Chondrocyte (in vitro differentiated cells): ENCODE measurements at regions not wholly inside any gene's neighbourhood (a gene's known extent, or its start where the extent isn't known, plus 50 kb on each side); places are given as distances from the start of the nearest gene placed in this dataset.
A peak's percentile ranks its signal among the peaks of the same experiment; 100 is the strongest.

Experiments used
- DNase-seq: peaks from one replicate; pipeline ENCODE4 v3.0.0; 2021; ENCODE audit warnings: mixed read lengths, low spot score
- H3K27ac Mint-ChIP-seq: one replicate; pipeline ENCODE4 v1.8.0; 2021; ENCODE audit warnings: mild to moderate bottlenecking, moderate library complexity, mixed read lengths; ENCODE audit not compliant: unreplicated experiment
- H3K27me3 Mint-ChIP-seq: 2 replicates; pipeline ENCODE4 v1.8.0; 2021; ENCODE audit warnings: low read depth, mixed read lengths
- H3K36me3 Mint-ChIP-seq: 2 replicates; pipeline ENCODE4 v1.8.0; 2021; ENCODE audit warnings: low read depth, mixed read lengths
- H3K4me1 Mint-ChIP-seq: 2 replicates; pipeline ENCODE4 v1.8.0; 2021; ENCODE audit warnings: low read depth, mild to moderate bottlenecking, mixed read lengths
- H3K4me3 Mint-ChIP-seq: one replicate; pipeline ENCODE4 v1.8.0; 2021; ENCODE audit warnings: mild to moderate bottlenecking, moderate library complexity, mixed read lengths; ENCODE audit not compliant: unreplicated experiment
- H3K9me3 Mint-ChIP-seq: 2 replicates; pipeline ENCODE4 v1.8.0; 2021; ENCODE audit warnings: low read depth, mixed read lengths
- TF ChIP-seq, protein P1 (sequence below): fragments of 200-600 bp; sonication (generic); IDR thresholded peaks from 2 replicates; pipeline ENCODE4 v1.5.0; 2021; ENCODE audit warnings: antibody characterized with exemption, mild to moderate bottlenecking, moderate library complexity

- Mint-ChIP-seq H3K27ac (no peak overlapping the region), H3K27me3 (no peaks in the 10 kb centered on the region), H3K4me3 (no peak overlapping the region), H3K36me3 (no peaks in the 10 kb centered on the region), H3K4me1 (peaks cover 4% of the 10 kb centered on the region), H3K9me3 (peaks cover 4% of the 10 kb centered on the region)
- TF ChIP-seq, protein P1, sequence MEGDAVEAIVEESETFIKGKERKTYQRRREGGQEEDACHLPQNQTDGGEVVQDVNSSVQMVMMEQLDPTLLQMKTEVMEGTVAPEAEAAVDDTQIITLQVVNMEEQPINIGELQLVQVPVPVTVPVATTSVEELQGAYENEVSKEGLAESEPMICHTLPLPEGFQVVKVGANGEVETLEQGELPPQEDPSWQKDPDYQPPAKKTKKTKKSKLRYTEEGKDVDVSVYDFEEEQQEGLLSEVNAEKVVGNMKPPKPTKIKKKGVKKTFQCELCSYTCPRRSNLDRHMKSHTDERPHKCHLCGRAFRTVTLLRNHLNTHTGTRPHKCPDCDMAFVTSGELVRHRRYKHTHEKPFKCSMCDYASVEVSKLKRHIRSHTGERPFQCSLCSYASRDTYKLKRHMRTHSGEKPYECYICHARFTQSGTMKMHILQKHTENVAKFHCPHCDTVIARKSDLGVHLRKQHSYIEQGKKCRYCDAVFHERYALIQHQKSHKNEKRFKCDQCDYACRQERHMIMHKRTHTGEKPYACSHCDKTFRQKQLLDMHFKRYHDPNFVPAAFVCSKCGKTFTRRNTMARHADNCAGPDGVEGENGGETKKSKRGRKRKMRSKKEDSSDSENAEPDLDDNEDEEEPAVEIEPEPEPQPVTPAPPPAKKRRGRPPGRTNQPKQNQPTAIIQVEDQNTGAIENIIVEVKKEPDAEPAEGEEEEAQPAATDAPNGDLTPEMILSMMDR, result no peak
- no peak for DNase-seq
Observed at GRCh38 chr9:30722065-30722464, 1662.4 kb upstream of the ACO1 start.

DNA sequence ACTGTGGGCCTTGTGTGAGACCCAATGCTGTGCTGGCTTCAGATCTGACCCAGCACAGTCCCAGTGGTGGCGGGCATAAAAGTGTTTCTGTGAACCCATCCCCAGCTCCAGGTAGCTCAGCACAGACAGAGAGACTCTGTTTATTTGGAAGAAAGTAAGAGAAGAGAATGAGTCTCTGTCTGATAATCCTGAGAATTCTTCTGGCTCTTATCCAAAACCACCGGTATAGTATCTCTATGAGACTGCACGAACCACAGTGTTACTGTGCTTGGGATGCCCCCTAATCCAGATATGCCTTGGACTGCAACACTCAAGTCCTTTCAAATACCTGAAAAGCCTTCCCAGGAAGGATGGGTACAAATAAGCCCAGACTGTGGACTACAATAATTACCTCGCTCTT is 1660.8 kb upstream of the ACO1 start:
- H3K27me3 Mint-ChIP-seq, result peaks cover 2% of the 10 kb centered on the region
- H3K4me1 Mint-ChIP-seq, result peaks cover 1% of the 10 kb centered on the region
- TF ChIP-seq, protein P1, result no peak
- H3K36me3 Mint-ChIP-seq, result no peaks in the 10 kb centered on the region
- DNase-seq, result no peak
- H3K4me3 Mint-ChIP-seq, result no peak overlapping the region
- H3K9me3 Mint-ChIP-seq, result peaks cover 4% of the 10 kb centered on the region
- no peak overlapping the region for H3K27ac Mint-ChIP-seq

- TF ChIP-seq, protein P1, result no peak
- Mint-ChIP-seq H3K4me1 (no peaks in the 10 kb centered on the region), H3K27me3 (peaks cover 2% of the 10 kb centered on the region), H3K9me3 (no peaks in the 10 kb centered on the region), H3K4me3 (no peak overlapping the region), H3K27ac (no peak overlapping the region), H3K36me3 (no peaks in the 10 kb centered on the region)
- DNase-seq, result peak; percentile 52
Observed at GRCh38 chr9:30732060-30732459, 1652.4 kb upstream of the ACO1 start.

DNA sequence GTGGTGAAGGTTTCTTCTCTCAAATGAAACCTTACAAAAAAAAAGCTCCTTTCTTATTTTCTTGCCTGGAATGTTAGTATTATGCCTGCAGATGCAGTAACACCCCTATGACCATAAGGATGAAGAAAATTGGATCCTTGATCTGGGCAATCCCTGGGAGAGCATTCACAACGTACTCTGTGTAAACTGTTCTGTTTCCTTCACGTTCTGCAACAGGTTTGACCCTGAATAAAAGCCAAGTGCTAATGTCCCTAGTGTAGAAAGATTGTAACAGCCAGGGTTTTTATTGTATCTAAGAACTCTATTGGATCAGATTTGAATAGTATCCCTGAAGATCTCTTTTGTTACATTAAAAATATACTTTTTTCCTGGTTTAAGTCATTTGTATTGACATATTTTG is 1639.6 kb upstream of the ACO1 start:
- Mint-ChIP-seq H3K4me1 (no peaks in the 10 kb centered on the region), H3K9me3 (no peaks in the 10 kb centered on the region), H3K4me3 (no peak overlapping the region), H3K36me3 (no peaks in the 10 kb centered on the region), H3K27ac (no peak overlapping the region), H3K27me3 (peaks cover 10% of the 10 kb centered on the region)
- DNase-seq, result no peak
- TF ChIP-seq, protein P1, result no peak

DNA sequence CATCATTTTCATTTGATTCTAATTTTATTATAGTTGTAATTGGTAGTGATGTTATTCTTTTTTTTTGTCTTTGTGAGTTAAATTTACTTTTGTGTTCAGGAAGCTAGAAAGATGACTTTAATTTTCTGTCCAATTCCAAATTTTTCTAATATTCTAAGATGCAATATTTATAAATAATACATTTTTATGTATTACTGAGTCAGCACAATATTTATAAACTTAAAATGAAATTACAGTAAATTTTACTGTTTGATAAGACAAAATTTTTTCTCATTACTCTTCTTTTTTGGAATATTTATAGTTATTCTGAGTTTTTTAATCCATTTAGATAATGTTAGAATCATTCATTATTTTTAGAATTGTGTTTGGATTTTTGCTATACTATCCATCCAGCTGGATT is 1637.9 kb upstream of the ACO1 start:
- H3K4me1 Mint-ChIP-seq, result no peaks in the 10 kb centered on the region
- no peak for DNase-seq
- TF ChIP-seq, protein P1, result no peak
- no peaks in the 10 kb centered on the region for H3K9me3 Mint-ChIP-seq
- H3K4me3 Mint-ChIP-seq, result no peak overlapping the region
- H3K36me3 Mint-ChIP-seq, result no peaks in the 10 kb centered on the region
- H3K27me3 Mint-ChIP-seq, result peaks cover 12% of the 10 kb centered on the region
- no peak overlapping the region for H3K27ac Mint-ChIP-seq
